ENCODE measurements at regions not wholly inside any gene's neighbourhood (a gene's known extent, or its start where the extent isn't known, plus 50 kb on each side); places are given as distances from the start of the nearest gene placed in this dataset.

GRCh38 chr9:80144406-80144805 lies 572.6 kb downstream of the TLE4 start:
- H3K27me3 ChIP-seq (ENCODE audit: control insufficient read depth, insufficient read depth, low read length) = no peaks in the 10 kb centered on the region
- H3K4me3 ChIP-seq (ENCODE audit: low read depth, low read length) = no peak overlapping the region
- TF ChIP-seq, protein P1, sequence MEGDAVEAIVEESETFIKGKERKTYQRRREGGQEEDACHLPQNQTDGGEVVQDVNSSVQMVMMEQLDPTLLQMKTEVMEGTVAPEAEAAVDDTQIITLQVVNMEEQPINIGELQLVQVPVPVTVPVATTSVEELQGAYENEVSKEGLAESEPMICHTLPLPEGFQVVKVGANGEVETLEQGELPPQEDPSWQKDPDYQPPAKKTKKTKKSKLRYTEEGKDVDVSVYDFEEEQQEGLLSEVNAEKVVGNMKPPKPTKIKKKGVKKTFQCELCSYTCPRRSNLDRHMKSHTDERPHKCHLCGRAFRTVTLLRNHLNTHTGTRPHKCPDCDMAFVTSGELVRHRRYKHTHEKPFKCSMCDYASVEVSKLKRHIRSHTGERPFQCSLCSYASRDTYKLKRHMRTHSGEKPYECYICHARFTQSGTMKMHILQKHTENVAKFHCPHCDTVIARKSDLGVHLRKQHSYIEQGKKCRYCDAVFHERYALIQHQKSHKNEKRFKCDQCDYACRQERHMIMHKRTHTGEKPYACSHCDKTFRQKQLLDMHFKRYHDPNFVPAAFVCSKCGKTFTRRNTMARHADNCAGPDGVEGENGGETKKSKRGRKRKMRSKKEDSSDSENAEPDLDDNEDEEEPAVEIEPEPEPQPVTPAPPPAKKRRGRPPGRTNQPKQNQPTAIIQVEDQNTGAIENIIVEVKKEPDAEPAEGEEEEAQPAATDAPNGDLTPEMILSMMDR (IDR thresholded peaks at IDR 0.05; ENCODE audit: insufficient read depth, low read length, poor library complexity, severe bottlenecking) = no peak
- H3K36me3 ChIP-seq (ENCODE audit: control insufficient read depth, insufficient read depth, low read length) = no peaks in the 10 kb centered on the region
- no peak for DNase-seq (ENCODE audit: low read depth)

DNA sequence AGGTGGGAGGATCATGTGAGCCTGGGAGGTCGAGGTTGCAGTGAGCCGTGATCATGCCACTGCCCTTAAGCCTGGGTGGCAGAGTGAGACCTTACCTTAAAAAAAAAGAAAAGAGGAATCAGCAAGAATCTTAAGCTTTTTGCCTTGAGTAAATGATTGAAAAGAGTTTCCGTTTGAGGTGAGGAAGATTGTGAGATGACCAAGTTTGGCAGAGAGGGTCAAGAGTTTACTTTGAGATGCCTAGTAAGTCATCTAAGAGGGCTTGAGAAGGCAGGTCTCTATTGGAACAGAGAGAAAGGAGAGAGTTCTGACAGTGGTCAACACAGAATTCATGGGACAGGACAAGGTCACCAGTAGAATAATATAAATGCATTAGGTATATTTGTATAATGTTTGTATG lies 572.1 kb downstream of the TLE4 start:
- Histone ChIP-seq H3K4me3 (ENCODE audit: low read depth, low read length) (no peak overlapping the region), H3K36me3 (ENCODE audit: control insufficient read depth, insufficient read depth, low read length) (no peaks in the 10 kb centered on the region), H3K27me3 (ENCODE audit: control insufficient read depth, insufficient read depth, low read length) (no peaks in the 10 kb centered on the region)
- DNase-seq (ENCODE audit: low read depth) = no peak
- TF ChIP-seq, protein P1 (IDR thresholded peaks at IDR 0.05; ENCODE audit: insufficient read depth, low read length, poor library complexity, severe bottlenecking) = no peak

DNA sequence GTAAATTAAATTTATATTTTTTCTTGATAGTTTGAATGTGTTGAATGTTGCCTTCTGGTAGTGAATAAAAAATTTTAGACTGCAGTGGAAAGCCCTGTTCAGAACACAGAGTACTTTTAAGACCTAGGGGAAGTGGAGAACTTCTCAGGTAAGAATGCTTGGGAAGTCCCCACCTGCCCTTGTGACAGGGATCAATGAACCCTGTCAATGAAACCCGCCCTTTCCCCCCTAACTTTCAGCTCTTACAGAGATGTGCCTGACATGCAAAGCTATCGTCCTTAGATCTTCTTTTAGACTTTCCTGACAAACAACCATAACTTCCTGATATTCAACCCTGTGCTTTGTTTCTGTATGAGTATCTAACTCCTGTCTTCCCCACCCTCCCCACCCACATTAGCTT lies 562.7 kb downstream of the TLE4 start:
- Histone ChIP-seq H3K36me3 (ENCODE audit: control insufficient read depth, insufficient read depth, low read length) (no peaks in the 10 kb centered on the region), H3K27me3 (ENCODE audit: control insufficient read depth, insufficient read depth, low read length) (no peaks in the 10 kb centered on the region), H3K4me3 (ENCODE audit: low read depth, low read length) (no peak overlapping the region)
- DNase-seq (ENCODE audit: low read depth) = no peak
- TF ChIP-seq, protein P1 (IDR thresholded peaks at IDR 0.05; ENCODE audit: insufficient read depth, low read length, poor library complexity, severe bottlenecking) = no peak

DNA sequence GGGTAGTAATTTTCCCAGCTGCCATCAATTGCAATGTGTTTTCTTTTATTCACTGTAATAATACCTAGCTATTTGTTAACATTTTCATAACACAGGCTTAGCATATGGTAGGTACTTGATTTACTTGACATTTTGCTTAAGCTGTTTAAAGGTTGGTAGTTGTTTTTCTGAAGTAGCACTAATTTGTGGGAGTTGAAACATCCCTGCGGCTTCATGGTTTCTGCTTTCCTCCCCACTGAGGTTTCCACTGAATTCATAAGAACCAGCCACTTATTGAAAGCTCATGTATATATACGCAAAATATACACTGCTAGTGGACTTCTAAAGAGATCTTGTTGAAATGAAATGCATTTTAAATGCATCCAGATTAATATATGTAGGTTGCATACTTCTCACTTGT lies 559.9 kb downstream of the TLE4 start:
- TF ChIP-seq, protein P1 (IDR thresholded peaks at IDR 0.05; ENCODE audit: insufficient read depth, low read length, poor library complexity, severe bottlenecking) = no peak
- H3K4me3 ChIP-seq (ENCODE audit: low read depth, low read length) = no peak overlapping the region
- no peaks in the 10 kb centered on the region for H3K27me3 ChIP-seq (ENCODE audit: control insufficient read depth, insufficient read depth, low read length)
- no peak for DNase-seq (ENCODE audit: low read depth)
- no peaks in the 10 kb centered on the region for H3K36me3 ChIP-seq (ENCODE audit: control insufficient read depth, insufficient read depth, low read length)

DNA sequence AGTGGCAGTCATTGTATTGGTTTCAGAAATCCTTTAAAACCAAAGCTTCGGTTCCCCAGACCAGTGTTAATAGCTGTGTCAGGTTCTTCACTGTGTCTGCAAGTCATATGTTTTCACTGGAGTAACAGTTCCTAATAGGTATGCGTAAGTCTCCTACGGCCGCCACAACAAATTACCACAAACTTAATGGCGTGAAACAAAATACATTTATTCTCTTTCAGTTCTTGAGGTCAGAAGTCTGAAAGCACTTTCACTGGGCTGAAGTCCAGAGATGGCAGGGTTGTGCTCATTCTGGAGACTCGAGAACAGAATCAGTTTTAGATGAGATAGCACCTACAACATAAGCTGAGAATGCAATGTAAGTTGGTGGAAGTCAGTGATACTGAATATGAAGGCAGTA lies 556.2 kb downstream of the TLE4 start:
- Histone ChIP-seq H3K36me3 (ENCODE audit: control insufficient read depth, insufficient read depth, low read length) (no peaks in the 10 kb centered on the region), H3K27me3 (ENCODE audit: control insufficient read depth, insufficient read depth, low read length) (no peaks in the 10 kb centered on the region), H3K4me3 (ENCODE audit: low read depth, low read length) (no peak overlapping the region)
- TF ChIP-seq, protein P1 (IDR thresholded peaks at IDR 0.05; ENCODE audit: insufficient read depth, low read length, poor library complexity, severe bottlenecking) = no peak
- peak; percentile 49 for DNase-seq (ENCODE audit: low read depth)

DNA sequence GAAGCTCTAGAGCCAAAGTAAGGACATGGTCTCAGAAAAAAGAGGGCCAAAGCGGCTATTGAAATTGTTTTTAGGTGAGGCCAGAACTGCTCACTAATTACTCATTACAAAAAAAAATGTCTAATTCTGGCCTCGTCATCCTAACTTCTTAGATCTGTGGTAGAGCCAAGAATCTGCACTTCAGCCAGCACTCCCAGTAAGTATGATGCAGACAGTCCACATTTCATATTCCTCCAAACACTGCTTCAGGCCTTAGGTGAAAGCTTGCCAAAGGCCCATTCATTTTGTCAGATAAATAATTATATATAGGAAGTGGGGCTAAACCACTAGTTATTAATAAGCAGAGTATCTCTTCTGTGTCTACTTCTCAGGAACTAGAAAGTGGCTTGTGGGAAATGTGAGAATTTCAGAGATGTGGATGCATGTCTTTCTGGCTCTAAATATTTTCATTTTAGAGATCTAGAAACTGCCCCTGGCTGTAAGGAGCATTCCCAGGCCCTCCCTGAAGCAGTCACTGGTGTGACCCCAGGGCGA lies 554.0 kb downstream of the TLE4 start:
- no peaks in the 10 kb centered on the region for H3K27me3 ChIP-seq (ENCODE audit: control insufficient read depth, insufficient read depth, low read length)
- H3K4me3 ChIP-seq (ENCODE audit: low read depth, low read length) = no peak overlapping the region
- DNase-seq (ENCODE audit: low read depth) = no peak
- no peaks in the 10 kb centered on the region for H3K36me3 ChIP-seq (ENCODE audit: control insufficient read depth, insufficient read depth, low read length)
- TF ChIP-seq, protein P1 (IDR thresholded peaks at IDR 0.05; ENCODE audit: insufficient read depth, low read length, poor library complexity, severe bottlenecking) = no peak

All from kidney epithelial cell (primary cell).